Heart left ventricle (tissue), 13 donors: ENCODE measurements at regions not wholly inside any gene's neighbourhood (a gene's known extent, or its start where the extent isn't known, plus 50 kb on each side); places are given as distances from the start of the nearest gene placed in this dataset.

Experiments
- POLR2A ChIP-seq, 2 donors: fragments of 450-650 bp; IDR thresholded peaks; one replicate each; pipeline ENCODE4 v1.6.1; 2017; ENCODE audit warnings: antibody characterized with exemption in 2 of 2, mild to moderate bottlenecking in 2 of 2, moderate library complexity in 2 of 2
- TF ChIP-seq, protein P1 (sequence below), 12 donors: fragments of 200-600 bp; sonication (generic) in 4 of 12; IDR thresholded peaks; one replicate each; pipeline versions ENCODE4 v1.5.0 to v1.8.0; 2018 to 2022; ENCODE audit warnings: antibody characterized with exemption in 12 of 12, mild to moderate bottlenecking in 5 of 12
- donor health status: ischemic (EF 13 %, LVEDD 7.1; RV severe dilation, severe dysfunction).
- donor health status: DM: no; HTN: yes; CAD: no.
- donor health status: DM: no; HTN: no; CAD: no.
- donor health status: ischemic (EF 25% LVEDD 6.9; RV normal size, moderate dysfunction).
- donor health status: ischemic (EF 25% LVEDD 5.7; RV mildly dilated, moderate dysfunction).
- donor health status: ischemic (EF 35%, LVEDD 5.7; RV mildly dilated, moderate dysfunction).
- donor health status: nonischemic (EF 11% LVEDD 7.7; RV severe dilation, severe dysfunction).
- donor health status: DM: yes; HTN: yes; CAD: no.
- donor health status: PGD.
- donor health status: ischemic (EF 29% LVEDD 5.4; RV normal size, mild dysfunction).
- donor health status: nonischemic (EF 23%, LVEDD 6.1; RV moderate dilation, normal function).

GRCh38 chr1:55750628-55750995 lies 535.4 kb upstream of the USP24 start:
- TF ChIP-seq, protein P1, sequence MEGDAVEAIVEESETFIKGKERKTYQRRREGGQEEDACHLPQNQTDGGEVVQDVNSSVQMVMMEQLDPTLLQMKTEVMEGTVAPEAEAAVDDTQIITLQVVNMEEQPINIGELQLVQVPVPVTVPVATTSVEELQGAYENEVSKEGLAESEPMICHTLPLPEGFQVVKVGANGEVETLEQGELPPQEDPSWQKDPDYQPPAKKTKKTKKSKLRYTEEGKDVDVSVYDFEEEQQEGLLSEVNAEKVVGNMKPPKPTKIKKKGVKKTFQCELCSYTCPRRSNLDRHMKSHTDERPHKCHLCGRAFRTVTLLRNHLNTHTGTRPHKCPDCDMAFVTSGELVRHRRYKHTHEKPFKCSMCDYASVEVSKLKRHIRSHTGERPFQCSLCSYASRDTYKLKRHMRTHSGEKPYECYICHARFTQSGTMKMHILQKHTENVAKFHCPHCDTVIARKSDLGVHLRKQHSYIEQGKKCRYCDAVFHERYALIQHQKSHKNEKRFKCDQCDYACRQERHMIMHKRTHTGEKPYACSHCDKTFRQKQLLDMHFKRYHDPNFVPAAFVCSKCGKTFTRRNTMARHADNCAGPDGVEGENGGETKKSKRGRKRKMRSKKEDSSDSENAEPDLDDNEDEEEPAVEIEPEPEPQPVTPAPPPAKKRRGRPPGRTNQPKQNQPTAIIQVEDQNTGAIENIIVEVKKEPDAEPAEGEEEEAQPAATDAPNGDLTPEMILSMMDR (IDR thresholded peaks at IDR 0.05): no peak
- TF ChIP-seq POLR2A (IDR thresholded peaks at IDR 0.05): no peak
